Pancreas (tissue), 10 donors: ENCODE measurements at regions not wholly inside any gene's neighbourhood (a gene's known extent, or its start where the extent isn't known, plus 50 kb on each side); places are given as distances from the start of the nearest gene placed in this dataset.
"Not testable (repeated sequence)": the region's sequence is repeated elsewhere in the genome, so short reads cannot be mapped to it uniquely, and the experiment has no call there.

Experiments
- ATAC-seq, 4 donors: fragments of 200-7000 bp; cut with Tn5 transposase; one replicate each; pipeline versions ENCODE4 v1.8.0 to v1.9.1; 2020; ENCODE audit warnings: mild to moderate bottlenecking in 4 of 4, moderate library complexity in 4 of 4
- DNase-seq, 6 donors: peaks; one replicate each; pipeline ENCODE4 v3.0.0-alpha.2; 2020
- FAIRE-seq: peaks from 2 replicates; lab custom pipeline; 2012; peaks lifted over from hg19 to GRCh38; lab: Jason Lieb, UNC
- H3K27ac ChIP-seq, 4 donors: fragments of 200-600 bp; sonication (generic); 1 replicate in 3 of 4; 2 replicates in 1 of 4; pipeline versions ENCODE4 v1.5.0 to v1.8.0; 2020
- H3K27me3 ChIP-seq, 4 donors: fragments of 200-600 bp; one replicate each; pipeline ENCODE4 v1.8.0; 2021
- H3K36me3 ChIP-seq, 3 donors: fragments of 200-600 bp; sonication (generic) in 1 of 3; one replicate each; pipeline versions ENCODE4 v1.5.0 to v1.8.0; 2020 to 2021
- H3K4me1 ChIP-seq, 3 donors: fragments of 200-600 bp; one replicate each; pipeline ENCODE4 v1.8.0; 2021
- H3K4me3 ChIP-seq, 4 donors: fragments of 200-600 bp; sonication (generic) in 2 of 4; one replicate each; pipeline versions ENCODE4 v1.5.0 to v1.8.0; 2020 to 2021
- H3K9me3 ChIP-seq, 4 donors: fragments of 200-600 bp; one replicate each; pipeline ENCODE4 v1.8.0; 2021
- CTCF ChIP-seq, 4 donors: fragments of 200-600 bp; sonication (generic) in 3 of 4; IDR thresholded peaks; one replicate each; pipeline versions ENCODE4 v1.5.0 to v1.8.0; 2021; ENCODE audit warnings: antibody characterized with exemption in 4 of 4
- WGBS, 2 donors: extraction: QIAGEN DNeasy Blood & Tissue Kit; methylation state at CpG; one replicate each; pipeline ENCODE4 v1.1.7; 2013; 5-methylcytosine and 5-hydroxymethylcytosine counted together
- intact Hi-C, 3 donors: fragments of 100-400 bp; cut with DNase I; formaldehyde crosslinking; loops; one replicate each; pipeline versions ENCODE4 v1.11.1 to v1.14.2; 2022
- donor health status: healthy with polysubstance abuse.
- donor health status: DM: no; HTN: no; CAD: no; lungs with moderate emphysema.
- donor health status: DM: no; HTN: no; CAD: no.
- donor health status: control.
- donor health status: control.
- donor health status: Bipolar disorder and iron deficiency.
- donor health status: DM: yes; HTN: yes; CAD: no.
- donor health status: DM: no; HTN: no; CAD: no.
- donor health status: DM: no; HTN: no; CAD: no.
- donor health status: DM: yes; HTN: yes; CAD: no.

- WGBS, 2 donors = 90% methylated on average over 10 of the region's 10 CpGs
Observed at GRCh38 chr10:21125471-21126228, 228.5 kb upstream of the NEBL start.

DNA sequence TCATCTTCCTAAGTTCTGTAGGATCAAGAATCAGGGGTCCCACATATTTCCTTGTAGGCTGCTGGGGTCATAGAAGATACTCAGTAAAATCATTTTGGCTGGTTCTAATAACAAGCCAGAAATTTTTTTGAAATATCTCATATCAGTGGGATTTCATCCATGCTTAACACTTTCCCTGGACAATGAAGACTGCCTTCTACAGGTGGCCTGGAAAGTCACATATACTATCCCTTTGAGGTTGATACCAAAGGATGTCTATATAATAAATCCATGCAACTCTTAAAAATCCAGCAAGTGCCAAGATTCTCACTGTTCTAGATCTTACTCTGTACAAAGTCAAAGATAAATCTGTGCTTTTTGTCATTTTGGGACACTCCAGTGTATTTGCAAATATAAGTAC, 225.8 kb upstream of the NEBL start:
- Histone ChIP-seq H3K36me3 (no peaks in the 10 kb centered on the region), H3K27me3 (no peaks in the 10 kb centered on the region), H3K27ac (no peak overlapping the region), H3K9me3 (no peaks in the 10 kb centered on the region), H3K4me1 (peaks cover 0 to 5% (median 0%) of the 10 kb centered on the region in 3 donors), H3K4me3 (no peak overlapping the region)
- intact Hi-C loops = no loop called here
- no peak for TF ChIP-seq CTCF (IDR thresholded peaks at IDR 0.05)
- ATAC-seq (no peak), FAIRE-seq (no peak), DNase-seq (no peak)

More at GRCh38 chr10:21125471-21126228, 228.5 kb upstream of the NEBL start:
- Histone ChIP-seq H3K27me3 (no peaks in the 10 kb centered on the region), H3K36me3 (no peaks in the 10 kb centered on the region), H3K9me3 (no peaks in the 10 kb centered on the region), H3K4me1 (peaks cover 0 to 2% (median under 1%) of the 10 kb centered on the region in 3 donors), H3K27ac (no peak overlapping the region), H3K4me3 (no peak overlapping the region)
- ATAC-seq (no peak), DNase-seq (peak in 1 of 6 donors; percentile 33), FAIRE-seq (no peak)
- no peak for TF ChIP-seq CTCF (IDR thresholded peaks at IDR 0.05)
- intact Hi-C loops = no loop called here

GRCh38 chr10:21121822-21122221, 224.7 kb upstream of the NEBL start:
- H3K4me1 ChIP-seq, H3K9me3 ChIP-seq, DNase-seq, H3K36me3 ChIP-seq, H3K4me3 ChIP-seq, H3K27me3 ChIP-seq, H3K27ac ChIP-seq, FAIRE-seq, ATAC-seq, intact Hi-C loops: not testable (repeated sequence)
- WGBS, 2 donors = 98 to 99% methylated on average over 3 of the region's 3 CpGs

DNA sequence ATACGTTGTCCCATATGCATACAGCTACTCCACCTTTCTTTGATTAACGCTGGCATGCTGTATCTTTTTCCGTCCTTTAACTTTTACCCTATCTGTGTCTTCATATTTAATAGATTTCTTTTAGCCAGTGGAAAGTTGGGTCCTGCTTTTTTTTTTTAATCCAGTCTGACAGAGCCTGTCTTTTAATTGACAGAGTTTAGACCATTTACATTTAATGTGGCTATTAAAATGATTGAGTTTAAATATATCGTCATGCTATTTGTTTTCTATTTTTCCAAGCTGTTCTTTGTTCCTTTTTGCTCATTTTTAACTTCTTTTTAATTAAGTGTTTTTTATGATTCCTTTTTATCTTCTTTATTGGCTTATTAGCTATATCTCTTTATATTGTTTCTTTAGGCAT, 217.6 kb upstream of the NEBL start:
- no peaks in the 10 kb centered on the region for H3K9me3 ChIP-seq
- DNase-seq (no peak), FAIRE-seq (no peak), ATAC-seq (no peak)
- 83 to 95% methylated on average over 4 of the region's 4 CpGs for WGBS, 2 donors
- no peaks in the 10 kb centered on the region for H3K27me3 ChIP-seq
- intact Hi-C loops = no loop called here
- TF ChIP-seq CTCF (IDR thresholded peaks at IDR 0.05) = no peak
- no peak overlapping the region for H3K27ac ChIP-seq
- H3K4me3 ChIP-seq = no peak overlapping the region
- H3K4me1 ChIP-seq = peaks cover 0 to 5% (median 0%) of the 10 kb centered on the region in 3 donors
- H3K36me3 ChIP-seq = no peaks in the 10 kb centered on the region

- ATAC-seq (no peak), FAIRE-seq (no peak), DNase-seq (no peak)
- H3K27me3 ChIP-seq = no peaks in the 10 kb centered on the region
- no peaks in the 10 kb centered on the region for H3K36me3 ChIP-seq
- 93 to 94% methylated on average over 2 of the region's 2 CpGs for WGBS, 2 donors
- no peak overlapping the region for H3K27ac ChIP-seq
- H3K4me1 ChIP-seq = no peaks in the 10 kb centered on the region
- intact Hi-C loops = no loop called here
- no peak for TF ChIP-seq CTCF (IDR thresholded peaks at IDR 0.05)
- H3K9me3 ChIP-seq = no peaks in the 10 kb centered on the region
- H3K4me3 ChIP-seq = no peak overlapping the region
Observed at GRCh38 chr10:21110358-21110757, 213.2 kb upstream of the NEBL start.

GRCh38 chr10:21106931-21107330, 209.8 kb upstream of the NEBL start:
- ATAC-seq, intact Hi-C loops, H3K27me3 ChIP-seq, H3K27ac ChIP-seq, H3K4me3 ChIP-seq, H3K9me3 ChIP-seq, H3K4me1 ChIP-seq, DNase-seq, FAIRE-seq, H3K36me3 ChIP-seq: not testable (repeated sequence)
- WGBS, 2 donors = 91 to 92% methylated on average over 4 of the region's 4 CpGs

DNA sequence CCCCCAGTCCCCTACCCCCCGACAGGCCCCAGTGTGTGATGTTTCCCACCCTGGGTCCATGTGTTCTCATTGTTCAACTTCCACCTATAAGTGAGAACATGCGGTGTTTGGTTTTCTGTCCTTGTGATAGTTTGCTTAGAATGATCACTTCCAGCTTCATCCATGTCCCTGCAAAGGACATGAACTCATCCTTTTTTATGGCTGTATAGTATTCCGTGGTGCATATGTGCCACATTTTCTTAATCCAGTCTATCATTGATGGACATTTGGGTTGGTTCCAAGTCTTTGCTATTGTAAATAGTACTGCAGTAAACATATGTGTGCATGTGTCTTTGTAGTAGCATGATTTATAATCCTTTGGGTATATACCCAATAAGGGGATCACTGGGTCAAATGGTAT, 208.2 kb upstream of the NEBL start:
- 63 to 93% methylated on average over 3 of the region's 3 CpGs for WGBS, 2 donors
- H3K27ac ChIP-seq, H3K36me3 ChIP-seq, H3K9me3 ChIP-seq, FAIRE-seq, intact Hi-C loops, ATAC-seq, H3K27me3 ChIP-seq, H3K4me3 ChIP-seq, H3K4me1 ChIP-seq, DNase-seq: not testable (repeated sequence)
